ENCODE measurements at regions not wholly inside any gene's neighbourhood (a gene's known extent, or its start where the extent isn't known, plus 50 kb on each side); places are given as distances from the start of the nearest gene placed in this dataset.

GRCh38 chr1:232403017-232403714 is 226.8 kb downstream of the SIPA1L2 start:
- no peak for TF ChIP-seq CTCF (IDR thresholded peaks at IDR 0.05)
- TF ChIP-seq POLR2A (IDR thresholded peaks at IDR 0.05), result no peak
